Testis (tissue), 2 donors: ENCODE measurements at regions not wholly inside any gene's neighbourhood (a gene's known extent, or its start where the extent isn't known, plus 50 kb on each side); places are given as distances from the start of the nearest gene placed in this dataset.

Experiments used
- DNase-seq: peaks from one replicate; pipeline ENCODE4 v3.0.0-alpha.2; 2019
- H3K27ac ChIP-seq, 2 donors: fragments of 200-600 bp; sonication (generic); one replicate each; pipeline ENCODE4 v1.5.1; 2019
- H3K27me3 ChIP-seq: fragments of 200-600 bp; sonication (generic); one replicate; pipeline ENCODE4 v1.5.1; 2019
- H3K36me3 ChIP-seq: fragments of 200-600 bp; sonication (generic); one replicate; pipeline ENCODE4 v1.5.1; 2017; ENCODE audit warnings: low read depth; ENCODE audit errors: missing control alignments
- H3K4me1 ChIP-seq: fragments of 200-600 bp; sonication (generic); one replicate; pipeline ENCODE4 v1.5.1; 2019
- H3K4me3 ChIP-seq, 2 donors: fragments of 200-600 bp; sonication (generic); one replicate each; pipeline ENCODE4 v1.5.1; 2017 to 2019
- H3K9me3 ChIP-seq: fragments of 200-600 bp; sonication (generic); one replicate; pipeline ENCODE4 v1.5.1; 2017
- CTCF ChIP-seq, 3 experiments: fragments of 450-650 bp in 2 of 3; fragments of 200-600 bp in 1 of 3; sonication (generic) in 1 of 3; IDR thresholded peaks; one replicate each; pipeline ENCODE4 v1.5.1; 2016 to 2019; ENCODE audit warnings: antibody characterized with exemption in 3 of 3, mild to moderate bottlenecking in 2 of 3, moderate library complexity in 1 of 3
- POLR2A ChIP-seq: fragments of 450-650 bp; IDR thresholded peaks from one replicate; pipeline ENCODE4 v1.6.1; 2017; ENCODE audit warnings: antibody characterized with exemption, mild to moderate bottlenecking, moderate library complexity
- WGBS, 2 donors: methylation state at CpG; one replicate each; pipeline ENCODE4 v1.1.5; 2018; 5-methylcytosine and 5-hydroxymethylcytosine counted together
- intact Hi-C: fragments of 100-400 bp; cut with DNase I; formaldehyde crosslinking; loops from one replicate; pipeline ENCODE4 v1.15.1; 2023; ENCODE audit warnings: low total_unique reads

- Histone ChIP-seq H3K27me3 (no peaks in the 10 kb centered on the region), H3K9me3 (no peaks in the 10 kb centered on the region), H3K4me3 (no peak overlapping the region), H3K4me1 (peaks cover 3% of the 10 kb centered on the region), H3K36me3 (no peaks in the 10 kb centered on the region), H3K27ac (no peak overlapping the region)
- TF ChIP-seq CTCF (IDR thresholded peaks at IDR 0.05), result no peak
- TF ChIP-seq POLR2A, result no peak
- DNase-seq, result no peak
- intact Hi-C loops, result no loop called here
- WGBS, 2 donors, result 61 to 66% methylated on average over 5 of the region's 5 CpGs
Observed at GRCh38 chr14:85276161-85276978, 253.6 kb upstream of the FLRT2 start.

GRCh38 chr14:85276979-85277228 lies 253.0 kb upstream of the FLRT2 start:
- Histone ChIP-seq H3K27me3 (no peaks in the 10 kb centered on the region), H3K9me3 (no peaks in the 10 kb centered on the region), H3K36me3 (no peaks in the 10 kb centered on the region), H3K4me3 (no peak overlapping the region), H3K27ac (no peak overlapping the region), H3K4me1 (peaks cover 3% of the 10 kb centered on the region)
- TF ChIP-seq CTCF (IDR thresholded peaks at IDR 0.05), result no peak
- no peak for TF ChIP-seq POLR2A
- intact Hi-C loops, result no loop called here
- DNase-seq, result no peak
- 58 to 62% methylated on average over 2 of the region's 2 CpGs for WGBS, 2 donors

- no peaks in the 10 kb centered on the region for H3K36me3 ChIP-seq
- 92 to 100% methylated on average over 1 of the region's 1 CpG for WGBS, 2 donors
- intact Hi-C loops, result no loop called here
- H3K27ac ChIP-seq, result no peak overlapping the region
- no peak for TF ChIP-seq POLR2A
- no peak for TF ChIP-seq CTCF (IDR thresholded peaks at IDR 0.05)
- DNase-seq, result no peak
- H3K9me3 ChIP-seq, result no peaks in the 10 kb centered on the region
- H3K4me1 ChIP-seq, result peaks cover 3% of the 10 kb centered on the region
- no peak overlapping the region for H3K4me3 ChIP-seq
- no peaks in the 10 kb centered on the region for H3K27me3 ChIP-seq
Observed at GRCh38 chr14:85279407-85279806, 250.5 kb upstream of the FLRT2 start.

- 87 to 99% methylated on average over 2 of the region's 2 CpGs for WGBS, 2 donors
- intact Hi-C loops, result no loop called here
- TF ChIP-seq CTCF (IDR thresholded peaks at IDR 0.05) (no peak), POLR2A (no peak)
- Histone ChIP-seq H3K27me3 (no peaks in the 10 kb centered on the region), H3K27ac (no peak overlapping the region), H3K4me1 (peaks cover 3% of the 10 kb centered on the region), H3K36me3 (no peaks in the 10 kb centered on the region), H3K9me3 (no peaks in the 10 kb centered on the region), H3K4me3 (no peak overlapping the region)
- no peak for DNase-seq
Observed at GRCh38 chr14:85280074-85280473, 249.9 kb upstream of the FLRT2 start.

GRCh38 chr14:85281921-85282320 lies 248.0 kb upstream of the FLRT2 start:
- H3K4me1 ChIP-seq, result no peaks in the 10 kb centered on the region
- no peaks in the 10 kb centered on the region for H3K9me3 ChIP-seq
- H3K36me3 ChIP-seq, result no peaks in the 10 kb centered on the region
- H3K4me3 ChIP-seq, result no peak overlapping the region
- no peak overlapping the region for H3K27ac ChIP-seq
- H3K27me3 ChIP-seq, result no peaks in the 10 kb centered on the region
- DNase-seq, result no peak
- WGBS, 2 donors, result 77 to 84% methylated on average over 3 of the region's 3 CpGs
- intact Hi-C loops, result no loop called here
- no peak for TF ChIP-seq CTCF (IDR thresholded peaks at IDR 0.05)
- no peak for TF ChIP-seq POLR2A
